A549 (cell line): ENCODE measurements at regions not wholly inside any gene's neighbourhood (a gene's known extent, or its start where the extent isn't known, plus 50 kb on each side); places are given as distances from the start of the nearest gene placed in this dataset.

Experiments used
- ATAC-seq, 2 experiments: fragments of 200-7000 bp in 1 of 2; fragments of >200 bp in 1 of 2; cut with Nextera tagmentation in 1 of 2; cut with Tn5 transposase in 1 of 2; 3 replicates each; pipeline versions ENCODE4 v1.8.0 to v1.9.1; 2018 to 2020; ENCODE audit warnings: mild to moderate bottlenecking in 1 of 2, moderate library complexity in 1 of 2
- CTCF ChIA-PET: fragments of 300-600 bp; sonication (Branson Sonifier 250); formaldehyde crosslinking; extraction: SDS; loops from one replicate; lab custom pipeline; 2021; ENCODE audit warnings: antibody characterized with exemption, inconsistent platforms; lab: Yijun Ruan, JAX
- POLR2A ChIA-PET: fragments of 350-600 bp; formaldehyde crosslinking; extraction: SDS; loops from one replicate; lab custom pipeline; 2021; ENCODE audit warnings: antibody characterized with exemption, inconsistent platforms; lab: Yijun Ruan, JAX
- DNase-seq, 2 experiments: peaks; one replicate each; pipeline versions ENCODE4 v3.0.0 to v3.0.0-alpha.2; 2011 to 2016; ENCODE audit warnings: low read depth in 1 of 2, low spot score in 1 of 2
- FAIRE-seq: peaks from 2 replicates; lab custom pipeline; 2011; peaks lifted over from hg19 to GRCh38; lab: Jason Lieb, UNC
- H3K27ac ChIP-seq, 2 experiments: fragments of >200 bp; sonication (Bioruptor Twin); formaldehyde crosslinking; 3 replicates each; pipeline ENCODE4 v1.5.1; 2016 to 2017
- H3K4me1 ChIP-seq: fragments of >200 bp; sonication (Bioruptor Twin); formaldehyde crosslinking; 3 replicates; pipeline ENCODE4 v1.6.1; 2016
- H3K4me2 ChIP-seq: fragments of >200 bp; sonication (Bioruptor Twin); formaldehyde crosslinking; 3 replicates; pipeline ENCODE4 v1.6.1; 2016
- H3K4me3 ChIP-seq: fragments of >200 bp; sonication (Bioruptor Twin); formaldehyde crosslinking; 3 replicates; pipeline ENCODE4 v1.5.1; 2016
- H3K9me3 ChIP-seq: fragments of >200 bp; sonication (Bioruptor Twin); formaldehyde crosslinking; 3 replicates; pipeline ENCODE4 v1.6.1; 2016
- EP300 ChIP-seq, 2 experiments: fragments of >200 bp; sonication (Bioruptor Twin); formaldehyde crosslinking; IDR thresholded peaks; 2 replicates in 1 of 2; 3 replicates in 1 of 2; pipeline ENCODE4 v1.6.1; 2016 to 2017
- FOSB ChIP-seq: fragments of 250-450 bp; sonication (Bioruptor Pico); IDR thresholded peaks from 2 replicates; pipeline ENCODE4 v1.5.0; 2020; ENCODE audit warnings: mild to moderate bottlenecking, moderate library complexity
- HOXB5 ChIP-seq: fragments of 250-450 bp; sonication (Bioruptor Pico); IDR thresholded peaks from 2 replicates; pipeline ENCODE4 v1.5.0; 2020; ENCODE audit warnings: mild to moderate bottlenecking, moderate library complexity
- JUNB ChIP-seq: fragments of >200 bp; sonication (Bioruptor Twin); formaldehyde crosslinking; IDR thresholded peaks from 2 replicates; pipeline ENCODE4 v1.6.1; 2016
- MAX ChIP-seq: IDR thresholded peaks from 2 replicates; pipeline ENCODE4 v1.6.1; 2012
- MAZ ChIP-seq: fragments of 150-350 bp; IDR thresholded peaks from 2 replicates; pipeline ENCODE4 v1.6.1; 2014; ENCODE audit warnings: antibody characterized with exemption, low read depth, low read length, borderline replicate concordance
- MYC ChIP-seq: IDR thresholded peaks from 2 replicates; pipeline ENCODE4 v1.6.1; 2012; ENCODE audit warnings: mild to moderate bottlenecking, inconsistent platforms, low read length, improper control_type of control experiment, borderline replicate concordance
- NFE2L2 ChIP-seq: fragments of 150-350 bp; conservative IDR thresholded peaks from 2 replicates; pipeline ENCODE4 v1.6.1; 2014; ENCODE audit warnings: low read length
- NPAS2 ChIP-seq: fragments of 250-450 bp; sonication (Bioruptor Pico); IDR thresholded peaks from 2 replicates; pipeline ENCODE4 v1.8.0; 2022; ENCODE audit warnings: mild to moderate bottlenecking, moderate library complexity, borderline replicate concordance
- PBX3 ChIP-seq: IDR thresholded peaks from 2 replicates; pipeline ENCODE4 v1.6.1; 2012
- RARB ChIP-seq: fragments of 250-450 bp; sonication (Bioruptor Pico); IDR thresholded peaks from 2 replicates; pipeline ENCODE4 v1.8.0; 2021; ENCODE audit warnings: mild to moderate bottlenecking, moderate library complexity
- RCOR1 ChIP-seq: fragments of 150-350 bp; IDR thresholded peaks from 2 replicates; pipeline ENCODE4 v1.6.1; 2014; ENCODE audit warnings: antibody characterized with exemption, low read length, low read depth
- RFX5 ChIP-seq: fragments of 450-650 bp; IDR thresholded peaks from 2 replicates; pipeline ENCODE4 v1.7.1; 2014; ENCODE audit warnings: antibody characterized with exemption, mild to moderate bottlenecking, moderate library complexity
- SREBF2 ChIP-seq: fragments of 450-650 bp; IDR thresholded peaks from 2 replicates; pipeline ENCODE4 v1.6.1; 2014; ENCODE audit warnings: mild to moderate bottlenecking, moderate library complexity
- TFCP2L1 ChIP-seq: fragments of 250-450 bp; sonication (Bioruptor Pico); IDR thresholded peaks from 2 replicates; pipeline ENCODE4 v1.5.0; 2021; ENCODE audit warnings: mild to moderate bottlenecking
- USF2 ChIP-seq: fragments of 450-650 bp; IDR thresholded peaks from 2 replicates; pipeline ENCODE4 v1.6.1; 2014; ENCODE audit warnings: antibody characterized with exemption
- ZNF302 ChIP-seq: fragments of 250-450 bp; sonication (Bioruptor Pico); IDR thresholded peaks from 2 replicates; pipeline ENCODE4 v1.9.0; 2021; ENCODE audit warnings: inconsistent platforms, mild to moderate bottlenecking, moderate library complexity
- WGBS: methylation state at CpG from one replicate; pipeline ENCODE4 v1.1.6; 2017; ENCODE audit errors: missing lambda C conversion rate; 5-methylcytosine and 5-hydroxymethylcytosine counted together
- TF ChIP-seq, protein P1 (sequence below): IDR thresholded peaks from 2 replicates; pipeline ENCODE4 v1.6.1; 2012; ENCODE audit warnings: low read depth, borderline replicate concordance
- TF ChIP-seq, protein P2 (sequence below): fragments of 250-450 bp; sonication (Bioruptor Pico); IDR thresholded peaks from 2 replicates; pipeline ENCODE4 v1.5.0; 2021; ENCODE audit warnings: mild to moderate bottlenecking, moderate library complexity, borderline replicate concordance
- TF ChIP-seq, protein P3 (sequence below): fragments of 250-450 bp; sonication (Bioruptor Pico); IDR thresholded peaks from 2 replicates; pipeline ENCODE4 v1.5.0; 2020; ENCODE audit warnings: low read depth, mild to moderate bottlenecking, moderate library complexity
- TF ChIP-seq, protein P4 (sequence below): fragments of 150-350 bp; IDR thresholded peaks from 2 replicates; pipeline ENCODE4 v1.6.1; 2014; ENCODE audit warnings: low read depth, mild to moderate bottlenecking, low read length
- TF ChIP-seq, protein P5 (sequence below): fragments of 200-600 bp; sonication (generic); IDR thresholded peaks from 2 replicates; pipeline ENCODE4 v1.6.1; 2016; ENCODE audit warnings: antibody characterized with exemption, mild to moderate bottlenecking, moderate library complexity

DNA sequence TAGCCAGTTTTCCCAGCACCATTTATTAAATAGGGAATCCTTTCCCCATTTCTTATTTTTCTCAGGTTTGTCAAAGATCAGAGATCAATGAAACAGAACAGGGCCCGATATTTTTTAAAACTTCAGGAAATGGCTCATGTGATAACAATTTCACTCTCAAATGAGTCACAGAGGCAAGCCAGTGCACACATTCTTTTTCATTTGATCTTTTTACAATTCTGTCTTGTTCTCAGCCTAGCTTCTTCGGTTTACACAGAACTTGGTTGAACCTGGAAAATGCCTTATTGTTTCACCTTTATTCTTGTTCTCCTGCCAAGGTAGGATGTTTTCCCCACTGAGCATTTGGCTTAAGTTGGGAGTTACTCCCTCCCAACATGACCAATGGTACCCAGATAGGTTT lies 258.9 kb downstream of the COL12A1 start:
- Histone ChIP-seq H3K4me2 (no peak overlapping the region), H3K27ac (no peak overlapping the region), H3K4me1 (no peaks in the 10 kb centered on the region), H3K4me3 (no peak overlapping the region), H3K9me3 (no peaks in the 10 kb centered on the region)
- POLR2A ChIA-PET: no interaction called here
- WGBS: 14% methylated on average over 2 of the region's 2 CpGs
- ATAC-seq (no peak), FAIRE-seq (no peak), DNase-seq (no peak)
- CTCF ChIA-PET: no interaction called here
- no peak for TF ChIP-seq MAZ
- TF ChIP-seq, protein P1, sequence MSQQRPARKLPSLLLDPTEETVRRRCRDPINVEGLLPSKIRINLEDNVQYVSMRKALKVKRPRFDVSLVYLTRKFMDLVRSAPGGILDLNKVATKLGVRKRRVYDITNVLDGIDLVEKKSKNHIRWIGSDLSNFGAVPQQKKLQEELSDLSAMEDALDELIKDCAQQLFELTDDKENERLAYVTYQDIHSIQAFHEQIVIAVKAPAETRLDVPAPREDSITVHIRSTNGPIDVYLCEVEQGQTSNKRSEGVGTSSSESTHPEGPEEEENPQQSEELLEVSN: no peak
- TF ChIP-seq EP300 (IDR thresholded peaks at IDR 0.05): no peak
- TF ChIP-seq, protein P2, sequence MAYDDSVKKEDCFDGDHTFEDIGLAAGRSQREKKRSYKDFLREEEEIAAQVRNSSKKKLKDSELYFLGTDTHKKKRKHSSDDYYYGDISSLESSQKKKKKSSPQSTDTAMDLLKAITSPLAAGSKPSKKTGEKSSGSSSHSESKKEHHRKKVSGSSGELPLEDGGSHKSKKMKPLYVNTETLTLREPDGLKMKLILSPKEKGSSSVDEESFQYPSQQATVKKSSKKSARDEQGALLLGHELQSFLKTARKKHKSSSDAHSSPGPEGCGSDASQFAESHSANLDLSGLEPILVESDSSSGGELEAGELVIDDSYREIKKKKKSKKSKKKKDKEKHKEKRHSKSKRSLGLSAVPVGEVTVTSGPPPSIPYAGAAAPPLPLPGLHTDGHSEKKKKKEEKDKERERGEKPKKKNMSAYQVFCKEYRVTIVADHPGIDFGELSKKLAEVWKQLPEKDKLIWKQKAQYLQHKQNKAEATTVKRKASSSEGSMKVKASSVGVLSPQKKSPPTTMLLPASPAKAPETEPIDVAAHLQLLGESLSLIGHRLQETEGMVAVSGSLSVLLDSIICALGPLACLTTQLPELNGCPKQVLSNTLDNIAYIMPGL (CRISPR knock-in tag): no peak
- TF ChIP-seq USF2: no peak
- no peak for TF ChIP-seq MAX
- no peak for TF ChIP-seq PBX3
- no peak for TF ChIP-seq SREBF2
- TF ChIP-seq RARB (CRISPR knock-in tag): no peak
- no peak for TF ChIP-seq RCOR1
- TF ChIP-seq TFCP2L1 (CRISPR knock-in tag): no peak
- no peak for TF ChIP-seq ZNF302 (CRISPR knock-in tag)
- TF ChIP-seq, protein P3, sequence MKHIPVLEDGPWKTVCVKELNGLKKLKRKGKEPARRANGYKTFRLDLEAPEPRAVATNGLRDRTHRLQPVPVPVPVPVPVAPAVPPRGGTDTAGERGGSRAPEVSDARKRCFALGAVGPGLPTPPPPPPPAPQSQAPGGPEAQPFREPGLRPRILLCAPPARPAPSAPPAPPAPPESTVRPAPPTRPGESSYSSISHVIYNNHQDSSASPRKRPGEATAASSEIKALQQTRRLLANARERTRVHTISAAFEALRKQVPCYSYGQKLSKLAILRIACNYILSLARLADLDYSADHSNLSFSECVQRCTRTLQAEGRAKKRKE (CRISPR knock-in tag): no peak
- TF ChIP-seq JUNB: no peak
- TF ChIP-seq, protein P4, sequence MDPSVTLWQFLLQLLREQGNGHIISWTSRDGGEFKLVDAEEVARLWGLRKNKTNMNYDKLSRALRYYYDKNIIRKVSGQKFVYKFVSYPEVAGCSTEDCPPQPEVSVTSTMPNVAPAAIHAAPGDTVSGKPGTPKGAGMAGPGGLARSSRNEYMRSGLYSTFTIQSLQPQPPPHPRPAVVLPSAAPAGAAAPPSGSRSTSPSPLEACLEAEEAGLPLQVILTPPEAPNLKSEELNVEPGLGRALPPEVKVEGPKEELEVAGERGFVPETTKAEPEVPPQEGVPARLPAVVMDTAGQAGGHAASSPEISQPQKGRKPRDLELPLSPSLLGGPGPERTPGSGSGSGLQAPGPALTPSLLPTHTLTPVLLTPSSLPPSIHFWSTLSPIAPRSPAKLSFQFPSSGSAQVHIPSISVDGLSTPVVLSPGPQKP: no peak
- TF ChIP-seq RFX5: no peak
- TF ChIP-seq NPAS2: no peak
- no peak for TF ChIP-seq FOSB (CRISPR knock-in tag)
- no peak for TF ChIP-seq MYC

DNA sequence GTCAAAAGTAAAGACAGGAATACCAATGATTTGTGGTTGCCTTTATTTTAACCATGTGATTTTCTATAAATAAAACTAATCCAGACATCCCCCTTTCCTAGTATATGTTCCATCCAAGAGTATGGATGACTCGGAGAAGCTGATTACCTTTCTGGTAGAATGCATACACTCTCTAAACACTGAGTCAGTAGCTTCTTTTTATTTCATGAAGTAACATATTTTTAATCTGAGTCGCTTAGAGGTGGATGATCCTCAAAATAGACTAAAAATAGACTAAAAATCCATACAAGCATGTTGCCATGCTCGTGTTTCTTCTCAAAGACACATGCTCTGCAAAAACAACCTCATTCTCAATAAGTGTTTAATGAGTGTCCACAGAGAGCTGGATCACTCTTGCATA lies 263.7 kb downstream of the COL12A1 start:
- no peak overlapping the region for H3K4me2 ChIP-seq
- DNase-seq (no peak), ATAC-seq (no peak), FAIRE-seq (no peak)
- ChIA-PET CTCF (no interaction called here), POLR2A (no interaction called here)
- no peak overlapping the region for H3K27ac ChIP-seq
- H3K9me3 ChIP-seq: no peaks in the 10 kb centered on the region
- H3K4me3 ChIP-seq: no peak overlapping the region
- TF ChIP-seq MAX: no peak
- no peak for TF ChIP-seq HOXB5 (CRISPR knock-in tag)
- TF ChIP-seq, protein P5, sequence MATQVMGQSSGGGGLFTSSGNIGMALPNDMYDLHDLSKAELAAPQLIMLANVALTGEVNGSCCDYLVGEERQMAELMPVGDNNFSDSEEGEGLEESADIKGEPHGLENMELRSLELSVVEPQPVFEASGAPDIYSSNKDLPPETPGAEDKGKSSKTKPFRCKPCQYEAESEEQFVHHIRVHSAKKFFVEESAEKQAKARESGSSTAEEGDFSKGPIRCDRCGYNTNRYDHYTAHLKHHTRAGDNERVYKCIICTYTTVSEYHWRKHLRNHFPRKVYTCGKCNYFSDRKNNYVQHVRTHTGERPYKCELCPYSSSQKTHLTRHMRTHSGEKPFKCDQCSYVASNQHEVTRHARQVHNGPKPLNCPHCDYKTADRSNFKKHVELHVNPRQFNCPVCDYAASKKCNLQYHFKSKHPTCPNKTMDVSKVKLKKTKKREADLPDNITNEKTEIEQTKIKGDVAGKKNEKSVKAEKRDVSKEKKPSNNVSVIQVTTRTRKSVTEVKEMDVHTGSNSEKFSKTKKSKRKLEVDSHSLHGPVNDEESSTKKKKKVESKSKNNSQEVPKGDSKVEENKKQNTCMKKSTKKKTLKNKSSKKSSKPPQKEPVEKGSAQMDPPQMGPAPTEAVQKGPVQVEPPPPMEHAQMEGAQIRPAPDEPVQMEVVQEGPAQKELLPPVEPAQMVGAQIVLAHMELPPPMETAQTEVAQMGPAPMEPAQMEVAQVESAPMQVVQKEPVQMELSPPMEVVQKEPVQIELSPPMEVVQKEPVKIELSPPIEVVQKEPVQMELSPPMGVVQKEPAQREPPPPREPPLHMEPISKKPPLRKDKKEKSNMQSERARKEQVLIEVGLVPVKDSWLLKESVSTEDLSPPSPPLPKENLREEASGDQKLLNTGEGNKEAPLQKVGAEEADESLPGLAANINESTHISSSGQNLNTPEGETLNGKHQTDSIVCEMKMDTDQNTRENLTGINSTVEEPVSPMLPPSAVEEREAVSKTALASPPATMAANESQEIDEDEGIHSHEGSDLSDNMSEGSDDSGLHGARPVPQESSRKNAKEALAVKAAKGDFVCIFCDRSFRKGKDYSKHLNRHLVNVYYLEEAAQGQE: no peak
- no peak for TF ChIP-seq NFE2L2
- TF ChIP-seq RFX5: no peak
- 14% methylated on average over 3 of the region's 3 CpGs for WGBS
- no peaks in the 10 kb centered on the region for H3K4me1 ChIP-seq
